B cell (primary cell): ENCODE measurements at regions not wholly inside any gene's neighbourhood (a gene's known extent, or its start where the extent isn't known, plus 50 kb on each side); places are given as distances from the start of the nearest gene placed in this dataset.

ENCODE experiments used
- EZH2 ChIP-seq: IDR thresholded peaks from 2 replicates; pipeline ENCODE4 v1.6.1; 2012; ENCODE audit warnings: borderline replicate concordance, low read depth, mild to moderate bottlenecking, moderate library complexity, low read length; ENCODE audit not compliant: insufficient read depth, poor library complexity, severe bottlenecking
- TF ChIP-seq, protein P1 (sequence below): fragments of 200-600 bp; IDR thresholded peaks from one replicate; pipeline ENCODE4 v1.8.0; 2022; ENCODE audit warnings: antibody characterized with exemption, mild to moderate bottlenecking

DNA sequence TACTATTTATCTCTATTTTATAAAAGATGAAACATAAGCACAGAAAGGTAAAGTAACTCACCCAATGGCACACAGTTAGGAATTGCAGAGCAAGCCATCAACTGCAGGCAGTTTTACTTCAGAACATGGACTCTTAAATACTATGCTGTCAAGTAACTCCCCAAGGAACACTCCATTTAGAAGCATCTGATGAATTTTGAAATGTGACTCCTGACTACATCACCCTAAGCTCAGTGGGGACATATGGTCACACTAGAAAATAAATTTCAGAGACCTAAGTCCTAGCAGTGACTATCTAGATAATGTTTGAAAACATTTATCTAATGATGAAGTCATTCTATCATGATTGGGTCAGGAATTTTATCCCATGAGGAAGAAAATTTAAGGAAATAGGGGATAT is 272.8 kb upstream of the ARRDC4 start:
- no peak for TF ChIP-seq EZH2
- TF ChIP-seq, protein P1, sequence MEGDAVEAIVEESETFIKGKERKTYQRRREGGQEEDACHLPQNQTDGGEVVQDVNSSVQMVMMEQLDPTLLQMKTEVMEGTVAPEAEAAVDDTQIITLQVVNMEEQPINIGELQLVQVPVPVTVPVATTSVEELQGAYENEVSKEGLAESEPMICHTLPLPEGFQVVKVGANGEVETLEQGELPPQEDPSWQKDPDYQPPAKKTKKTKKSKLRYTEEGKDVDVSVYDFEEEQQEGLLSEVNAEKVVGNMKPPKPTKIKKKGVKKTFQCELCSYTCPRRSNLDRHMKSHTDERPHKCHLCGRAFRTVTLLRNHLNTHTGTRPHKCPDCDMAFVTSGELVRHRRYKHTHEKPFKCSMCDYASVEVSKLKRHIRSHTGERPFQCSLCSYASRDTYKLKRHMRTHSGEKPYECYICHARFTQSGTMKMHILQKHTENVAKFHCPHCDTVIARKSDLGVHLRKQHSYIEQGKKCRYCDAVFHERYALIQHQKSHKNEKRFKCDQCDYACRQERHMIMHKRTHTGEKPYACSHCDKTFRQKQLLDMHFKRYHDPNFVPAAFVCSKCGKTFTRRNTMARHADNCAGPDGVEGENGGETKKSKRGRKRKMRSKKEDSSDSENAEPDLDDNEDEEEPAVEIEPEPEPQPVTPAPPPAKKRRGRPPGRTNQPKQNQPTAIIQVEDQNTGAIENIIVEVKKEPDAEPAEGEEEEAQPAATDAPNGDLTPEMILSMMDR, result no peak
